Tongue (tissue), 2 donors: ENCODE measurements at regions not wholly inside any gene's neighbourhood (a gene's known extent, or its start where the extent isn't known, plus 50 kb on each side); places are given as distances from the start of the nearest gene placed in this dataset. TPM values are rescaled to one million over a fixed set of nuclear protein-coding genes. Genes with fewer than 3 reads are reported as not detected.
"Not testable (repeated sequence)": the region's sequence is repeated elsewhere in the genome, so short reads cannot be mapped to it uniquely, and the experiment has no call there.

Experiments used
- DNase-seq: peaks from one replicate; pipeline ENCODE4 v3.0.0-alpha.2; 2015
- small RNA-seq: library from RNA; depleted of rRNA; stranded (forward); fragments of <200 nt; gene quantifications from one replicate; pipeline ENCODE3, GENCODE V24; 2014; ENCODE audit warnings: low replicate concordance

DNA sequence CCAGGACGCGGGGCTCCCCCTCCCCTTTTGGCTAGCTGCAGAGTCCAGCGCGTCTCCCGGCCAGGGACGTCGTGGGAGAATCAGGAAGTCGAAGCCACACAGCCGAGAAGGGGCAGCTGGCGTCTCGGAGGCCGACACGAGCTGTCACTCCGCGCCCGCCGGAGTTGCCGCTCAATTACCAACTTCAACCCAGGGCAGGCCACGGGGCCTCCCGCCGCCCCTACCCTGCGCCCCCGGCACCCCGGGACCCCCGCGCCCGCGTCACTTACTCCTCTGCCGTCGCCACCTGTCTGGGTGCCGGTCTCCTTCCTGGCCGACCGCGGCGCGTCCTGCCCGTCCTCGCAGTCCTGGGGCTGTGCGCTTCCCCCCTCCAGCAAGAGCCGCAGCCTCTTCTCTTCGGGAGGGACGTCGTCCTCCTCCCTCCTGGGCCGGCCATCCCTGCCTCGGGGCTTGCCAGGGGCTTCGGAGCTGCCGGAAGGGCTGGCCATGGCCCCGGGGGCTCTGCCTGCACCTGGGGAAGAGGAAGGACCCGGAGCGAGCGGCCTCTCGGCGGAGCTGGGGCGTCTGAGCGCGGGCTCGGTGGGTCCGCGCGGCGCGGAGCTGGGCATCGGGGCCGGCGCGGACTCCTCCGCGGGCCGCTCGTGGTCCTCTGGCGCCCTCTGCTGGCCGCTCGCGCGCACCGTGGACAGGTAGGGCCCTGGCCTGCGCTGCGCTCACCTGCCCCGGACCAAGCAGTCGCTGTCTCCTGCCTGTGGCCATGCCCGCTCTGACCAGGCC is 65.6 kb upstream of the CLEC6A start:
- DNase-seq: peak; percentile 2

DNA sequence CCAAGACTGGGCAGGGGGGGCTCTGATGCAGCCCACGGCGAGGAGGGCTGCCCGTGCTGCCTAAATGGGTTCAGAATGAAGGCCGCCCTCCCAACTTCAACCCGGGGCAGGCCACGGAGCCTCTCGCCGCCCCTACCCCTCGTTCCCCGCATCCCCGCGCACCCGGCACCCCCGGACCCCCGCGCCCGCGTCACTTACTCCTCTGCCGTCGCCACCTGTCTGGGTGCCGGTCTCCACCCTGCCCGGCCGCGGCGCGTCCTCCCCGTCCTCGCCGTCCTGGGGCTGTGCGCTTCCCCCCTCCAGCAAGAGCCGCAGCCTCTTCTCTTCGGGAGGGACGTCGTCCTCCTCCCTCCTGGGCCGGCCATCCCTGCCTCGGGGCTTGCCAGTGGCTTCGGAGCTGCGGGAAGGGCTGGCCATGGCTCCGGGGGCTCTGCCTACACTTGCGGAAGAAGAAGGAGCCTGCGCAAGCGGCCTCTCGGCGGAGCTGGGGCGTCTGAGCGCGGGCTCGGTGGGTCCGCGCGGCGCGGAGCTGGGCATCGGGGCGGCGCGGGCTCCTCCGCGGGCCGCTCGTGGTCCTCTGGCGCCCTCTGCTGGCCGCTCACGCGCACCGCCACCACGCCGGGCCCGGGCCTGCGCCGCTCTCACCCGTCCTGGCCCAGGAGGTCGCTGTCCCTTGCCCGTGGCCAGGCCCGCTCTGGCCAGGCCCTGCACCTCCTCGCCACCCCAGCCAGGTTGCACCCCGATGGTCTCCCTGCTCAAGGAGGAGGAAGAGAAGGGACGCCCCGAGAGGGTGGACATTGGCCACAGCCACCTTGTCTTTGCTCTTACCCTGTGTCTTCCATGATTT is 59.3 kb upstream of the CLEC6A start:
- peak; percentile 62 for DNase-seq

DNA sequence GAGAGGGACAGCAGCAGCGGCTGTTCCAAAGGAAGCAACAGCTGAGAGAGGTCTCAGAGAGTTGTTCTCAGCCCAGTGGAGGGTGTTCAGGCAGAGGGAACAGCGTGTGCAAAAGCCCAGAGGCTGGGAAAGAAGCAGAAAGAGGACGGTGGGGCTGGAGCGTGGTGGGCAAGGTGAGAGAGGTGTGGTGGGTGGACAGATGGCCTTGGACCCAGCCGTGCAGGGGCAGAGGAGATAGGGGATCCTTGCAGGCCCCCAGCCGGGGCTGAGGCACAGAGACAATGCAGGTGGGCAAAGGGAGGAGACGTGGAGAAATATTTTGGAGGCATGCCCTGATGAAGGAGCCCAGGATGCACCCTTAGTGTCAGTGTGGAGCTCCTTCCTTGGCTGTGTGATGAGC is 58.4 kb upstream of the CLEC6A start:
- DNase-seq: not testable (repeated sequence)

DNA sequence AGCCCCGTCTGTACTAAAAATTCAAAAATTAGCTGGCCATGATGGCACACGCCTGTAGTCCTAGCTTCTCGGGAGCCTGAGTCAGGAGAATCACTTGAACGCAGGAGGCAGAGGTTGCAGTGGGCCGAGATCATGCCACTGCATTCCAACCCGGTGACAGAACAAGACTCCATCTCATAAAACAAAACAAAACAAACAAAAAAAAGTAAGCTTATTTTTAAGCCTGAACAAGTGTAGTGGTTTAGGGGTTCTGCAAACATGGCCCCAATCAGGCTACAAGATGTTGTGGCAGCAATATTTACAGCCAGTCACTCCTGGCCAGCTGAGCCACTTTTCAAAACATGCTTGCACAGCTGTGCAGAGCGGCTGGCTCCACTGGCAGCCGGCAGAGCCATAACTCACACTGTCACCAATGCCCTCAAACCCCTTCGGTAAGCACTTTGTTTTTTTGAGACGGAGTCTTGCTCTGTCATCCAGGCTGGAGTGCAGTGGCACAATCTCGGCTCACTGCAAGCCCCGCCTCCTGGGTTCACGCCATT is 56.2 kb upstream of the CLEC6A start:
- DNase-seq: peak; percentile 8

DNA sequence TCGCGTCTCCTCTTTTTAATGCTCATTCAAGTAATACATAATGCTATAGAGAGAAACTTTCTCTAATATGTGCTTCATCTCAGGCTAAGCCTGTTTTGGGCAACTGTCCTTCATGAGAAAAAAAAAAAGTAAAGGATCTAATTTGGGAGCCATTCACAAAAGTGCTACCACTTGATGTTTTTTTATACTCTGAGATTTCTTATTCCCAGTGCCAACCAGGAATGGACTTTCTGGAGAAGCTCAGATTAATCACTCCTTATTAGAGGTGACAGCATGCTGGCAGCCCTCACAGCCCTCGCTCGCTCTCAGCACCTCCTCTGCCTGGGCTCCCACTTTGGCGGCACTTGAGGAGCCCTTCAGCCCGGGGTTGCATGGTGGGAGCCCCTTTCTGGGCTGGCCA is 51.9 kb upstream of the CLEC6A start:
- DNase-seq: not testable (repeated sequence)

DNA sequence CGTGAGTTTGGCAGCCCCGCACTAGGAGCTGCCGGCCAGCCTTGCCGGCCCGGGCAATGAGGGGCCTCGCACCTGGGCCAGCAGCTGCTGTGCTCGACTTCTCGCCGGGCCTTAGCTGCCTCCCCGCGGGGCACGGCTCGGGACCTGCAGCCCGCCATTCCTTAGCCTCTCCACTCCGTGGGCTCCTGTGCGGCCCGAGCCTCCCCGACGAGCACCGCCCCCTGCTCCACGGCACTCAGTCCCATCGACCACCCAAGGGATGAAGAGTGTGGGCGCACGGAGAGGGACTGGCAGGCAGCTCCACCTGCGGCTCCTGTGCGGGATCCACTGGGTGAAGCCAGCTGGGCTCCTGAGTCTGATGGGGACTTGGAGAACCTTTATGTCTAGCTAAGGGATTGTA is 51.4 kb upstream of the CLEC6A start:
- not testable (repeated sequence) for DNase-seq

Small RNA genes lying in the stretch of these regions (small RNA-seq; reads per million reads assigned to genes)
- not detected for gene AC092745.3
